ENCODE measurements at regions not wholly inside any gene's neighbourhood (a gene's known extent, or its start where the extent isn't known, plus 50 kb on each side); places are given as distances from the start of the nearest gene placed in this dataset.
"Not testable (repeated sequence)": the region's sequence is repeated elsewhere in the genome, so short reads cannot be mapped to it uniquely, and the experiment has no call there.

DNA sequence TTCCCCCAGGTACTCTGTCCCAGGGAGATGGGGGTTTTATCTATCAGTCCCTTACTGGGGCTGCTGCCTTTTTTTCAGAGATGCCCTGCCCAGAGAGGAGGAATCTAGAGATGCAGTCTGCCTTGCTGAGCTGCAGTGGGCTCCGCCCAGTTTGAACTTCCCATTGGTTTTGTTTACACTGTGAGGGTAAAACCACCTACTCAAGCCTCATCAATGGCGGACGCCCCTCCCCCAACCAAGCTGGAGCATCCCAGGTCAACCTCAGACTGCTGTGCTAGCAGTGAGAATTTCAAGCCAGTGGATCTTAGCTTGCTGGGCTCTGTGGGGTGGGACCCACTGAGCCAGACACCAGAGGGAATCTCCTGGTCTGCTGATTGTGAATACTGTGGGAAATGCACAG lies 191.0 kb upstream of the MAST4 start:
- TF ChIP-seq, protein P1, sequence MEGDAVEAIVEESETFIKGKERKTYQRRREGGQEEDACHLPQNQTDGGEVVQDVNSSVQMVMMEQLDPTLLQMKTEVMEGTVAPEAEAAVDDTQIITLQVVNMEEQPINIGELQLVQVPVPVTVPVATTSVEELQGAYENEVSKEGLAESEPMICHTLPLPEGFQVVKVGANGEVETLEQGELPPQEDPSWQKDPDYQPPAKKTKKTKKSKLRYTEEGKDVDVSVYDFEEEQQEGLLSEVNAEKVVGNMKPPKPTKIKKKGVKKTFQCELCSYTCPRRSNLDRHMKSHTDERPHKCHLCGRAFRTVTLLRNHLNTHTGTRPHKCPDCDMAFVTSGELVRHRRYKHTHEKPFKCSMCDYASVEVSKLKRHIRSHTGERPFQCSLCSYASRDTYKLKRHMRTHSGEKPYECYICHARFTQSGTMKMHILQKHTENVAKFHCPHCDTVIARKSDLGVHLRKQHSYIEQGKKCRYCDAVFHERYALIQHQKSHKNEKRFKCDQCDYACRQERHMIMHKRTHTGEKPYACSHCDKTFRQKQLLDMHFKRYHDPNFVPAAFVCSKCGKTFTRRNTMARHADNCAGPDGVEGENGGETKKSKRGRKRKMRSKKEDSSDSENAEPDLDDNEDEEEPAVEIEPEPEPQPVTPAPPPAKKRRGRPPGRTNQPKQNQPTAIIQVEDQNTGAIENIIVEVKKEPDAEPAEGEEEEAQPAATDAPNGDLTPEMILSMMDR (conservative IDR thresholded peaks at IDR 0.05) = not testable (repeated sequence)
- TF ChIP-seq EZH2 (IDR thresholded peaks at IDR 0.05; ENCODE audit: low read depth) = not testable (repeated sequence)

Measured in PC-9 (cell line).